ENCODE measurements at regions not wholly inside any gene's neighbourhood (a gene's known extent, or its start where the extent isn't known, plus 50 kb on each side); places are given as distances from the start of the nearest gene placed in this dataset.

DNA sequence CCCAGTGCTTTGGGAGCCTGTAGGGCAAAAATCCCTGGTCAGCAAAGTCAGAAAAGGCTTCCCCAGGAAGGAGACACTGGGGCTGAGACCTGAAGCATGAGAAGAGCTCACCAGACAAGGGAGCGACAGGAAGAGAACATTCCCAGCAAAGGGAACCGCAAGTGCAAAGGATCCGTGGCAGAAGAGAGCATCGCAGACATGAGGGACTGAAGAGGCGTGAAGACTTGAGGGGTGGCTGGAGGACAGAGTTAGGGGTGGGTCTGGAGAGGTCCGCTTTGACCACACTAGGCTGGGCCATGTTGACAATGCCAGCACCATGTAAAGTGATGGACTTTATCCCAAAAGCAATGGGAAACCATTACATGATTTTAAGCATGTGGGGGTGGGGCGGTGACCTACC, 128.1 kb upstream of the IRX3 start:
- Histone ChIP-seq H3K4me1 (ENCODE audit: low read depth, poor library complexity, severe bottlenecking) (no peaks in the 10 kb centered on the region), H3K27ac (no peak overlapping the region), H4K20me1 (ENCODE audit: insufficient read depth) (no peaks in the 10 kb centered on the region), H3K36me3 (ENCODE audit: insufficient read depth) (no peaks in the 10 kb centered on the region), H3K4me2 (no peak overlapping the region), H3K4me3 (IDR thresholded peaks at IDR 0.05; ENCODE audit: insufficient read depth, low read depth, low read length) (no peak overlapping the region), H3K27me3 (ENCODE audit: insufficient read depth, low read depth) (no peaks in the 10 kb centered on the region), H2AFZ (ENCODE audit: low read depth) (no peak overlapping the region), H3K9ac (no peak overlapping the region), H3K79me2 (ENCODE audit: insufficient read depth, low read depth) (no peaks in the 10 kb centered on the region)
- TF ChIP-seq, protein P1, sequence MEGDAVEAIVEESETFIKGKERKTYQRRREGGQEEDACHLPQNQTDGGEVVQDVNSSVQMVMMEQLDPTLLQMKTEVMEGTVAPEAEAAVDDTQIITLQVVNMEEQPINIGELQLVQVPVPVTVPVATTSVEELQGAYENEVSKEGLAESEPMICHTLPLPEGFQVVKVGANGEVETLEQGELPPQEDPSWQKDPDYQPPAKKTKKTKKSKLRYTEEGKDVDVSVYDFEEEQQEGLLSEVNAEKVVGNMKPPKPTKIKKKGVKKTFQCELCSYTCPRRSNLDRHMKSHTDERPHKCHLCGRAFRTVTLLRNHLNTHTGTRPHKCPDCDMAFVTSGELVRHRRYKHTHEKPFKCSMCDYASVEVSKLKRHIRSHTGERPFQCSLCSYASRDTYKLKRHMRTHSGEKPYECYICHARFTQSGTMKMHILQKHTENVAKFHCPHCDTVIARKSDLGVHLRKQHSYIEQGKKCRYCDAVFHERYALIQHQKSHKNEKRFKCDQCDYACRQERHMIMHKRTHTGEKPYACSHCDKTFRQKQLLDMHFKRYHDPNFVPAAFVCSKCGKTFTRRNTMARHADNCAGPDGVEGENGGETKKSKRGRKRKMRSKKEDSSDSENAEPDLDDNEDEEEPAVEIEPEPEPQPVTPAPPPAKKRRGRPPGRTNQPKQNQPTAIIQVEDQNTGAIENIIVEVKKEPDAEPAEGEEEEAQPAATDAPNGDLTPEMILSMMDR (conservative IDR thresholded peaks at IDR 0.05; ENCODE audit: low read depth, low read length): no peak

DNA sequence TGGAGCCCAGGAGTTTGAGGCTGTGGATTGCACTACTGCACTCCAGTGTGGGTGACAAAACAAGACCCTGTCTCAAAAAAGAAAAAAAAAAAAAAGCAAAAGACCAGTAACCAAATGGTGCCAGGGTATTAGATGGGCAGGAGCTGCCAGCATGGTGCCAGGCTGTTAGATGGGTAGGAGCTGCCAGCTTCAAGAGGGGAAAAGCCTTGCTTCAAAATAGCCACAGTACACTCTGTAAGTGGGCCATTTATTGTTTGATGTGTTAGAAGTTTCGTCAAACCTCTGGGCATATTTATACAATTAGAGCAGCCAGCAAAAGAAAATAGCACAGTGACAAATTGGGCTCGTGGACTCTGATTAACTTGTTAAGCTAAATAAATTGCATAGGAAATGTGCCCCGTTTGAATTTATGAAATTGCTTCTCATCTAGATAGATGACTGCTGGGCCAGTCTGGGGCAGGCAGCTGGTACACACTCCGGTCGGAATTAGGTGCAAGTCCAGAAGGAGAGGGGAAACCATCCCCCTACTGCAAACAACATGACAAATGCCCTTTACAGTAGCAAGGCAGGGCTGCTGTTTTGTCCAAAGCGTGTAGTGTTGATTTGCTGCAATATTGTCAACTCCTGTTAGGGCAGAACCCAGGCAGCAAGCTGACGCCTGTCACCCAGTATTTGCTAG, 126.3 kb upstream of the IRX3 start:
- H4K20me1 ChIP-seq (ENCODE audit: insufficient read depth): no peaks in the 10 kb centered on the region
- no peaks in the 10 kb centered on the region for H3K27me3 ChIP-seq (ENCODE audit: insufficient read depth, low read depth)
- H2AFZ ChIP-seq (ENCODE audit: low read depth): no peak overlapping the region
- no peaks in the 10 kb centered on the region for H3K4me1 ChIP-seq (ENCODE audit: low read depth, poor library complexity, severe bottlenecking)
- TF ChIP-seq, protein P1 (conservative IDR thresholded peaks at IDR 0.05; ENCODE audit: low read depth, low read length): no peak
- no peaks in the 10 kb centered on the region for H3K36me3 ChIP-seq (ENCODE audit: insufficient read depth)
- H3K79me2 ChIP-seq (ENCODE audit: insufficient read depth, low read depth): no peaks in the 10 kb centered on the region
- H3K27ac ChIP-seq: no peak overlapping the region
- H3K4me2 ChIP-seq: no peak overlapping the region
- H3K4me3 ChIP-seq (IDR thresholded peaks at IDR 0.05; ENCODE audit: insufficient read depth, low read depth, low read length): no peak overlapping the region
- no peak overlapping the region for H3K9ac ChIP-seq

DNA sequence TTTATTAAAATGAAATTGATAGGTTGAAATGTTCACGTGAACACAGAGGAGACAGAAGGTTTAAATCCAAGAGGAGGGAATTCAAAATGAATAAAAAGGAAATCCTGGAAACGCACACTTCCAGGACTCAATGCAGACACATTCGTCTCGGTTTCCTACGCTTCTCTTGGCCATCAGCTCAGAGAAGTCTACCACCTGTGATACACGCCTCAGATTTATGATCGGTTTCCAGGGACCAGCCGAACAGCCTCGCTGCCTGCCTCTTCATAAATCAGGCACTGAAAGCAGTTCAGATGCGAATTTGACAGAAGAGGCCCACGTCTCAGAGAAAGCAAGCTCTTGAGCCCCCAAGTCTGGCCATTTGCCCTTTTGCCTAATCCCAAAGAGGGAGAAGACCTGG, 125.5 kb upstream of the IRX3 start:
- H3K27me3 ChIP-seq (ENCODE audit: insufficient read depth, low read depth): no peaks in the 10 kb centered on the region
- TF ChIP-seq, protein P1 (conservative IDR thresholded peaks at IDR 0.05; ENCODE audit: low read depth, low read length): no peak
- no peak overlapping the region for H3K4me3 ChIP-seq (IDR thresholded peaks at IDR 0.05; ENCODE audit: insufficient read depth, low read depth, low read length)
- no peak overlapping the region for H3K9ac ChIP-seq
- H3K4me2 ChIP-seq: no peak overlapping the region
- H2AFZ ChIP-seq (ENCODE audit: low read depth): no peak overlapping the region
- no peaks in the 10 kb centered on the region for H3K79me2 ChIP-seq (ENCODE audit: insufficient read depth, low read depth)
- no peaks in the 10 kb centered on the region for H3K36me3 ChIP-seq (ENCODE audit: insufficient read depth)
- H3K27ac ChIP-seq: no peak overlapping the region
- no peaks in the 10 kb centered on the region for H3K4me1 ChIP-seq (ENCODE audit: low read depth, poor library complexity, severe bottlenecking)
- no peaks in the 10 kb centered on the region for H4K20me1 ChIP-seq (ENCODE audit: insufficient read depth)

DNA sequence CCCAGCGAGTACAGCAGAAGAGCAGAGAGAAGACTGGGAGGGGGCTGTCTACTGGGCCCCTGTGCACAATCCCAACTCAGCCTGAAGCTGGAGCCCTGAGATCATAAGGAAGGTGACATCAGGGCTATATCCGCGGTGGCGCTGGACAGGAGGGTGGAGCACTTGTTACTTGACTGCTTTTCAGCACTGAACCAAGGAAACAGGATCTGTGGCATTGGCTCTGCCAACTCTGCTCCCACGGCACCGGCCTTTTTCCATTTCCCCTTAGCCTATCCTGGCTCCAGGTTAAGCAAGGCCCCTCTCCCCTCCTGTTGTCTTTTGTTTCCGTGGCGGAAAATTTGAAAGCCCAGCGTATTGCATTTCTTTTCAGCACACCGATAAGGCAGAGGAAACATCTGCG, 125.0 kb upstream of the IRX3 start:
- Histone ChIP-seq H3K4me3 (IDR thresholded peaks at IDR 0.05; ENCODE audit: insufficient read depth, low read depth, low read length) (no peak overlapping the region), H3K79me2 (ENCODE audit: insufficient read depth, low read depth) (no peaks in the 10 kb centered on the region), H3K4me1 (ENCODE audit: low read depth, poor library complexity, severe bottlenecking) (no peaks in the 10 kb centered on the region), H3K27me3 (ENCODE audit: insufficient read depth, low read depth) (no peaks in the 10 kb centered on the region), H4K20me1 (ENCODE audit: insufficient read depth) (no peaks in the 10 kb centered on the region), H3K9ac (no peak overlapping the region), H3K27ac (no peak overlapping the region), H3K4me2 (no peak overlapping the region), H3K36me3 (ENCODE audit: insufficient read depth) (no peaks in the 10 kb centered on the region), H2AFZ (ENCODE audit: low read depth) (no peak overlapping the region)
- TF ChIP-seq, protein P1 (conservative IDR thresholded peaks at IDR 0.05; ENCODE audit: low read depth, low read length): no peak
